C4-2B (cell line): ENCODE measurements at regions not wholly inside any gene's neighbourhood (a gene's known extent, or its start where the extent isn't known, plus 50 kb on each side); places are given as distances from the start of the nearest gene placed in this dataset.

ENCODE experiments used
- CTCF ChIP-seq: fragments of 450-650 bp; conservative IDR thresholded peaks from 2 replicates; pipeline ENCODE4 v1.5.1; 2017; ENCODE audit warnings: mild to moderate bottlenecking
- ZFX ChIP-seq: fragments of 450-650 bp; IDR thresholded peaks from 2 replicates; pipeline ENCODE4 v1.6.1; 2017

- TF ChIP-seq CTCF (no peak), ZFX (no peak)
Measured at GRCh38 chr3:194189243-194189791, 53.4 kb downstream of the HES1 start.
